ENCODE measurements at regions not wholly inside any gene's neighbourhood (a gene's known extent, or its start where the extent isn't known, plus 50 kb on each side); places are given as distances from the start of the nearest gene placed in this dataset.

DNA sequence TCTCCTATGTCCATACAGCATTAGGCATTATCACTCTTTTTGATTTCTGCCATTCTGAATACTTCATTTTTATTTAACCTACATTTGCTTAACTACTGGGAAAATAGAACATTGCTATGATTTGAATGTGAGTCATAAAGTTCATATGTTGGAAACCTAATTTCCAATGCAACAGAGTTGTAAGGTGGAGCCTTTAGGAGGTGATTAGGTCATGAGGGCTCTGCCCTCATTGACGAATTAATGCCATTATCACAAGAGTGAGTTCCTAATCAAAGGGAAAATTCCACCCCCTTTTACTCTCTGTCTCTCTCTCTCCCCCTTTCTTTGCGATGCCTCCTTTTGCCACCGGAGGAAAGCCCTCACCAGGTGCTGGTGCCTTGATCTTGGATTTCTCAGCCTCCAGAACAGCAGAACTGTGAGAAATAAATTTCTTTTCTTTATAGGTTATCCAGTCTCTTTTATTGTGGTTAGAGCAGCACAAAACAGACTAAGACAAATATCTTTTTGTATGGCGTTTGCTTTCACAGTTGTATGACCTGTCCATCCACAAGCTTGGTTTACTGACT is 180.1 kb upstream of the ARID2 start:
- DNase-seq (ENCODE audit: low read depth in 2 of 2): no peak

DNA sequence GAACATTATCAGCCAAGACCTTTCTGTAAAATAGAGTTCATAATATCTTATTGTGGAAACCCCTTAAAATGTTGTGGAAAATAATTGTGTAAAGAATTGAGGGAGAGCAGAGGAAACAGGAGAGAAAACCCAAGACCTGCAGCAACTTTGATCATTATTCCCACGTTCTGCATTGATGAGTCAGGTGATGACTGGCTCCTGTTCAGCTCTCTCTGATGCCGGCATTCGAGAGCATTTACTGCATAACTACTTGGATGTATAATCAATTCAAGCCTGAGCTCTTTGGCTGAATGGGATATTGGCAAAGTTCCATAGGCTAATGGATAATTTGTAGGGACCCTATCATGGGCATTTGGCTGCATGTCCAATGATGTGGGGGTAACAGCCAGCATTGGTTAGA is 176.3 kb upstream of the ARID2 start:
- DNase-seq (ENCODE audit: low read depth in 2 of 2): no peak

DNA sequence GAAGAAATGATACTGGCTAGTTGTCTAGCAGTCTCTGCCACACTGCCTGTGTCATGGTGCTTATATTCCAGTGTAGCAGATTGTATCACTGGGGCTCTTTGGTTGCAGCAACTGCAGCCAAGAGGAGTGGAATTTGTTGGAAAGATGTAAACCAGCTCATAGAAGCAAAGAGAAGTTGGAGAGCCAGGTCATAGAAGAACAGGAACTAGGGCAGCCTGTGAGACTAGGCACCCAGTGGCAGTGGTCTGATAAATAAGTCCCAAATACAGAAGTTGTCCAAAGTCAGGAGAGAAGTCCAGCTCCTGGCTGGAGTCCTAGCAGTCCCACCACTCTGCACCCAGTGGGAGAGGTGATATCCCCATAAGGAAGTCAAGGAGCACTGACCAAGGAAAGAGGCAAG is 172.5 kb upstream of the ARID2 start:
- no peak for DNase-seq (ENCODE audit: low read depth in 2 of 2)

DNA sequence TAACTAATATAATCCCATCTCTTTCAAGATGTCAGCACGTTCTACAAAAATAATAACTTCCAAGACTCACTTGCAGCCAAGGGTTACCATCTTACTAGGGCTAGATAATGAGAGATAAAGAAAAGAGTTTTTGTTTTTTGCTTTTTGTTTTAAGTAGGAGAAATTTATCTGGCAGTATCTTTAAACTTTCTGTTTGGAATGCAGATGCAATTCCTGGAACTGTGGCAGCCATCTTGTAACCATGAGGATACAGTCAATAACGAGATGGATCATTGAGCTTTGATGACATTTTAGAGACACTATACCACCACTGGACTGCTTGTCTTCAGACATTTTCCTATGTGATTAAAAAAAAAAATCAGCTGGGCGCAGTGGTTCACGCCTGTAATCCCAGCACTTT is 171.2 kb upstream of the ARID2 start:
- no peak for DNase-seq (ENCODE audit: low read depth in 2 of 2)

DNA sequence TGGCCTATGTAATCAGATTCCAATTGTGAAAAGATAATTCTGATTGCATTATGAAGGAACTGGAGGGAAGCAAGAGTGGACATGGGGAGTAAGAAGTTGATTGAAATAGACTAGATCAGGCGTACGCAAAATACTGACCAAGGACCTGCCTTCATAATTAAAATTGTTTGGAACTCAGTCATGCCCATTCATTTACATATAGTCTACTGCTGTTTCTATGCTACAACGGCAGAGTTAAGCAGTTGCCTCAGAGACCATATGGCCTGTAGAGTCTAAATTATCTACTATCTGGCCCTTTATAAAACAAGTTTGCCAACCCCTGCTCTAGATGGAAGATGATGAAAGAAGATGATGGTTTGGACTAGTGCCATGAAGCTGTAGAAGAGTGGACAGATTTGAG is 170.0 kb upstream of the ARID2 start:
- no peak for DNase-seq (ENCODE audit: low read depth in 2 of 2)

DNA sequence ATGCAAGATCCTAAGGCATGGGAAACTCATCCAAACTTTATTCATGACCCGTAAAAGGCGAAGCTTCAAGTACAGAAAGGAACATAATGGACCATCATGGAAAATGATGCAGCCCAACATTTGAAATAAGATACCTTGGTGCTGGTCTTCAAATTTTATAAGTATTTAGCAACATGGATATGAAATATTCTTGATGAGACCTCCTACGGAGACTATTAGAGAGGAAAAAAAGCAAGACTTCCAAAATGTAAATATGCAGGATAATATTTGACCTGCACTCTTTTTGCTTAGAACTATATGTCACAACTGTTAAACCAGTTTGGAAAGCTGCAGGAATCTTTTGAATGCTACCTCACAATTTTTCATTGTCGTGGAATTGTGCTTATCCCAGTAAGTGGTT is 168.8 kb upstream of the ARID2 start:
- no peak for DNase-seq (ENCODE audit: low read depth in 2 of 2)

DNA sequence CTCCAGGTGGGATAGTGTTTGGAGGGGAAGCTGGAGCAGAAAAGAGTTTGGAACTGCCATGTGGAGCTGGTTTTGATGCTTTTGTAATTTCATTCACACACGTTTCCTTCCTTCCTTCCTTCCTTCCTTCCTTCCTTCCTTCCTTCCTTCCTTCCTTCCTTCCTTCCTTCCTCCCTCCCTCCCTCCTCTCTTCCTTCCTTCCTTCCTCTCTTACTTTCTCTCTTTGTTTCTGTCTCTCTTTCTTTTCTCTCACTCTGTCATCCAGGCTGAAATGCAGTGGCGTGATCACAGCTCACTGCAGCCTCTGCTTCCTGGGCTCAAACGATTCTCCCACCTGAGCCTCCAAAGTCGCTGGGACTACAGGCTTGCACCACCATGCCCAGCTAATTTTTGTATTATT is 168.0 kb upstream of the ARID2 start:
- DNase-seq (ENCODE audit: low read depth in 2 of 2): no peak

DNA sequence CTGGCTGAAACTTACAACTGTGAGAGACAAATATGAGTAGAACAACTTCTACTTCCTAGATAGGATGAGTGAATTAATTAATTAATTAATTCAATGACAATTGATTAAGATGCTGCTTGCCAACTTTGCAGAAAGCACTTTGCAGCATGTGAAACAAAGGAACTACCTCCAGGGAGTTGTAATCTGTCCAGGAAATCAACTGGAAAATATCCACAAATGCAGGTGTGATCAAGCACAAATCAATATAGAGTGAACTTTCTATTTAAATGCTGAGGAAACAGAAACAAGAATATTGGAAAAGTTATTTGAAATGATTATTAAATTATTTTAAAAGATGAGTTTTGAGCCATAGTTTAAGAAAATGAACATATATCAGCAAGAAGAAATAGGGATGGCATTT is 163.9 kb upstream of the ARID2 start:
- DNase-seq (ENCODE audit: low read depth in 2 of 2): no peak

DNA sequence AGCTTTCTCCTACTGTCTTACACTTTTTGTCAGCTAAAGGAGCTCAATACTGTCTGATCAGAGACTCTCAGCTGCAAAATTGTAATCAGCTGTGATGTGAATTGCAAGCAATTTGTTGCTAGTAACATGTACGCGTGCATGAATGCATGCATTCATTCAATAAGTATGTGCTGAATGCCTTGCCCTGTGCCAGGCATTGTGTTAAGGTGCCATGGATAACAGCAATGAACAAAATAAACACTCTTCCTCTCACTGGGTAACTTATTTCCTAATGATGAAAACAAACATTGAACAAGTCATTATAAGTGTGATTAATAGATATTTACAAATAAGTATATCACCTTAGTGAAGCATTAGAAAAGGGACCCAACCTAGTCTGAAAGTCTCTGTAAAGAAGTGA is 163.2 kb upstream of the ARID2 start:
- no peak for DNase-seq (ENCODE audit: low read depth in 2 of 2)

DNA sequence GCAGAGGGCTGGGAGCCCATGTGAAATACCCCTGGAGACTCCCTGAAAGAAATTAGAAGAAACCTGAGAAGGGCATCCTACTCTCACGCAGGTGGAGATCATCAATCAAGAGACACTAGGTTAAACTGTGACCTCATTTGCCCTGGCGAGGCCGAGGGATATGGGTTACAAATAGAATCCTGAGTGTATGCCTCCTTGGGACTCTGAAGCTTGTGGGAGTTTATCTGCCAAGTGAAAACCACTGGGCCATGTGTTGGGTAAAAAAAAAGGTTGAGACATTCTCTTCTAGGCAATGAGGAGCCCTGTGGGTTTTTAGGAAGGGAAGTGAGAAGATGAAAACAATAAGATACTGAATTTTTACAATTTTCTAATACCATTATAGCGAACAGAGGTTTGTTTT is 160.7 kb upstream of the ARID2 start:
- no peak for DNase-seq (ENCODE audit: low read depth in 2 of 2)

DNA sequence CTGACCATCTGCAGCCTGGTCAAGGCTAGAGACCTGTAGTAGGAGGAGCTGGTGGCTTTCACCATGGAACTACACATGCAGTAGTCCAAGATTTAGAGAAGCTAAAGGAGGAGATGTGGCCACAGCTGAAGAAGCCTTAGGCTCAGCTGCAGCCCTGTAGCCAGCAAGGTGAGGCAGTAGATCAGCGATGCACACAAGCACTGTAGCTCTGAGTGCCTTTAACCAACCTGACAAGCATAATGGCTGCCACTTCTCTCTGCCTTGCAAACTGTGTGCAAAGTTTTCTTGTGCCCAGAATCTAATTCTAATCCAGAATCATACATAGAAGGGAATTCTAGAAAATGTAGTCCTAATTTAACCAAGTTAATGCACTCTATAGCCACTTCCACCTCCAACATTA is 159.0 kb upstream of the ARID2 start:
- no peak for DNase-seq (ENCODE audit: low read depth in 2 of 2)

DNA sequence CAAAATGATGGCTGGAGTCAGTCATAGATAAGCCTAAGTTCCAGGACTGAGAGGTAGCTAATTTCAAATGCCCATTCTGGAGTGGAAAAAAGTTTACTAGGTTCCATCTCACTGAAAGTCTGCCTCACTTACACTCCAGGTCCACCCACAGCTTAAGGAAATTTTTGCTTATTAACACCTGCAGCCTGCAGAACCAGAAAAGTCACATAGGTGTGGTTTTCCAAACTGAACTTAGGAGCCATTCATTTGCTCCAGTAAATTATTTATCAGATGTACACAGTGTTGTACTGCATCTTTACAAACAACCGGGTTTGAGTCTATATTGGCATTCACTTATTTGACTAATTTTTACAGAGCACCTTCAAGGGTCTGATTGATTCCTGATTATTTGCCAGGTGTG is 157.4 kb upstream of the ARID2 start:
- no peak for DNase-seq (ENCODE audit: low read depth in 2 of 2)

DNA sequence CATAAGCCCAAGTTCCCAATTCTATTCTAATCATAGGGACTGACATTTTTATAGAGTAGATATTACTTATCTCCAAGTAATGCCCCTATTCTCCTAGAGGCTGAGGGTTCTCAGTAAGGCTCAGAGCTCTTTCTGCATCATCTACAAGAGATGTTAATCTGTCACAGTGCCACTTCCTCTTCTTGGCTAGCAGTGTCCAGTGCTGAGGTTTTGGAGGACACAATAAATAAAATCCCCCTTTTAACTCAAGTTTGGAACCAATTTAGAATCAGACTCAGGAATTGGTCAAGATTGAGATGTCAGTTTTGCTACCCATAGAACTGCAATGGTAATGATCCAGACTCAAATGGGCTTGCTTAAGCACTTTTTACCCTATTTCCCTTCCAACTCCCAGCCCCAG is 154.1 kb upstream of the ARID2 start:
- no peak for DNase-seq (ENCODE audit: low read depth in 2 of 2)

DNA sequence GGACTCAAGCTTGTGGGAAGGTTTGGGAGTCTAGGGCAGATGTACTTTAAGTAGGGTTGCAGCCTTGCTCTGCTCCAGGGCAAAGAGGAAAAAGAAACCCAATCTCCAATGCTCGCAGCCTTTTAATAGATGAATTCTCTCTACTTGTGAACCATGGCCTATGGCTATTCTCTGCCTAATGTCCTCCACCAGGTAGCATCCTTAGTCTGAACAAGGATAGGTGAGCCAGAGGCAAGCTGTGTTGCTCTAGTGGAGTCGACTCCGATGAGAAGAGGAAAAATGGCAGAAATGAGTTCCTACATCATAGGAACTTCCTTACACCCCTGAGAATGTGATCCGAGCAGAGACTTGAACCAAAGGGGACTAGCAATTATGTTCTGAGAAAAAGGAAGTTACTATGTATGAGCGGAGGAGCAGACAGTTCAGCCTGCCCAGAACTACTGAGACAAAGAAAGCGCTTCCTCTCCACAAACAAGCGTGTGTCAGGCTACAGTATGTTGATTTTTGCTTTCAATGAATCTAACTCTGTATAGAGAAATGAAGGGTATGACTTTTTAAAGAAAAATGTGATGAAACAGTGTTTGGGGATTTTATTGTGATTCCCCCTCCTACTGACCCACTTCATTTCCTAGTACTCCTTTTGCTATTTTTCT is 153.6 kb upstream of the ARID2 start:
- no peak for DNase-seq (ENCODE audit: low read depth in 2 of 2)

DNA sequence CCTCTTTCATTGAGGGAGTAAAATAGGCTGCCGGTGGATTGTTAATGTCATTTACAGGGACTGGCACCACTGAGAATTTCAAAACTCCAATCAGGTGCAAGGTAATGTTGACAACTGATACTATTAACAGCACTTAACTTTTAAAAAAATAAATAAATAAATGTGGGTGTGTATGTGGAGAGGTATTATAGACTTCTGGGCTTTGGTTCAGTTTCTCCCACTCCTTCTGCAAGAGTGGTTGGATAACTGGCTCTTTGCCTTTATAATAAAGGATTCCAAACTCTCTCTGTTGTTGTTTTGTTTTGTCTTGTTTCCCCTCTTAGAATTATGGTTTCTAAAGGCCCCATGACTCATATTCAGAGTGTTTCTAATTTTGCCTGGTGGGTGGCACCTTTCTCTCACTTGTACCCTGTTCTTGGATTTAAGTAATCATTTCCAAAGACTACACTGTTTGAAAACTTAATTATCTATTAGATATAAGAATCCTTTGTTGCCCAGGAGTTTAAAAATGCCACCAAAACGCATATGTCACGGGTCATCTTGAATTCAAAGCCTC is 151.6 kb upstream of the ARID2 start:
- DNase-seq (ENCODE audit: low read depth in 2 of 2): no peak

DNA sequence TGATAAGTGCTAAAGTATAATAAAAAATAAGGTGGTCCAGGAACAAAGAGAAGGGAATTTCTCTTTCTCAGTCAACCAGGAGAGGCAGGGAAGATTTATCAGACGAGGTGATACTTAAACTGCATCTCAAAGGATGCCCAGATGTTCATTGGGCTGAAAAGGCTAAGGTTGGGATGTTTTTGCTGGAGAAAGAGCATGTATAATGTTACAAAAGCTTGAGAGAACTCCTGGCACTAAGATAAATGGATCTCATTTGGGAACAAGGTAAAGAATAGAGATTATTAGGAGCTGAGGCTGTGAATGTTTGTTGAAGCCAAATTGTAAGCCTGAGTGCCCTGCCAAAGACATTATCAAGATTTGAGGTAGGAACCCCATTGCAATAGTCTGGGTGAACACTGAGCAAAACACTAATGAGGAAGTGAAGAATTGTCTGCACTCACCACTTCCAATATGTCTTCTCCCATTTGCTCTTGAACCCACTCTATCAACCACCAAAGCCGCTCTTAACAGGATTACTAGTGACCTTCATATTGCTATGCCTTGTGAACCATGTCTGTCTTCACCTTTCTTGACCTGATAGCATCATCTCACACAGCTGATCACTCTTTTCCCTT is 149.0 kb upstream of the ARID2 start:
- DNase-seq (ENCODE audit: low read depth in 2 of 2): no peak

DNA sequence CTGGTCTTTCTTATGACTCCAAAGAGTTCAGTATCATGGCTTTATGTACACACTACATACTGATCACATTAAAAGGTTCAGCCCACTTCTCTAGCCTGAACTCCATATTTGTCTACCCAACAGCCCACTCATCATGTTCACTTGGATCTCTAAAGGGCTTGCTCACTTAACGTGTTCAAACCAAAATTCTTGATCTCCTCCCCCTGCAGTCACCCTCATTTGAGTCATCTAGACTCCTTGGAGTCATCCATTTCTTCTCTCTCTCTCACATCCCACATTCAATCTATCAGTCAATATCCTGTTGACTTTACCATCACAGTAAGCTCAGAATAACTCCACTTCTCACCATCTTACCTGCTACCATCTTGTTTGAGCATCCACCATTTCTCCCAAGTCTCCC is 148.4 kb upstream of the ARID2 start:
- no peak for DNase-seq (ENCODE audit: low read depth in 2 of 2)

DNA sequence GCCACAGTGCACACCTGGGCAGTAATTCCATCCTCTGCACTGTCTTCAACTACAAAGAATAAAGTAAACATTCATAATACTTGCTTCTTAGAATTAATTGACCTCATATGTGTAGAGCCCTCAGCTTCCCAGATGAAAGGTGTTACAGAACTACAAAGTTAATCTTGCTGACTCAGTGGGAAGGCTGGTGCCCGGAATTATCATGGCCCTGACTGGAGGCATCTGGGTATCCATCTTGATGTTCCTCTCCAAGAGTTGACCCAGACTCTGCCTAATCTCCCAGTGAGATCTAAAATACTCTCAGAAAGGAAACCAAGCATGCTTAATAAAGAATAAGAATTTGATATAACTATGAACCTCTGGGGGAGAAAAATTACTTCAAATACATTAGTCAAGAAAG is 147.0 kb upstream of the ARID2 start:
- DNase-seq (ENCODE audit: low read depth in 2 of 2): no peak

DNA sequence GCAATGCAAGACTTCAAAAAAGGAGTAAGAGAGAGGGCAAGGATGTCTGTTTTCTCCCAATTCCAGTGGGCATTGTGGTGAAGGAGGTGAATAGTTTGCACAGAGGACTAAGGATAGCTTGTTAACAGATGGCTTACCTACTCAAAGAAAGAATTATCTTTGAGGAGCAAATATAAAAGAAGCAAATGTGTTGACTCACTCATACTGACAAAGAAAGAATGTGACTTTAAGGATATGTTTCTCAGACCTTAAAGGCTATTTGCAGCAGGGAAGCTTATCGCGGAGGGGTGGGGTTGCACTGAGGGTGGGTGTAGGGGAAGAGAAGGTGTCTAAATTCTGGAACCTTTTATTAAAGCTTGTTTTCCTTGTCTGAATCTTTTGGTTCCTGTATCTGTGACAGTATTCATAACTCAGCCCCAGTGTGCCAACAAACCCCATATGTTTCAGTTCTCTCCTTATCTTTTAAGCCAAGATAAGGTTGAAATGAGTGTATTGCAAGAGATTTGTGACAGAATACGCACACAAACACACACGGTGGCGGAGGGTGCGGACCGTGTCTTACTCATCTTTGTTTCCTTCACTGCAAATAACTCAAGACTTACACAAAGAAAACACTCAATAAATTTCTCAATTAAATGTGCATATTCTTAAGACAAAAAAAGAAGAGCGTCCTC is 146.4 kb upstream of the ARID2 start:
- DNase-seq (ENCODE audit: low read depth in 2 of 2): no peak

DNA sequence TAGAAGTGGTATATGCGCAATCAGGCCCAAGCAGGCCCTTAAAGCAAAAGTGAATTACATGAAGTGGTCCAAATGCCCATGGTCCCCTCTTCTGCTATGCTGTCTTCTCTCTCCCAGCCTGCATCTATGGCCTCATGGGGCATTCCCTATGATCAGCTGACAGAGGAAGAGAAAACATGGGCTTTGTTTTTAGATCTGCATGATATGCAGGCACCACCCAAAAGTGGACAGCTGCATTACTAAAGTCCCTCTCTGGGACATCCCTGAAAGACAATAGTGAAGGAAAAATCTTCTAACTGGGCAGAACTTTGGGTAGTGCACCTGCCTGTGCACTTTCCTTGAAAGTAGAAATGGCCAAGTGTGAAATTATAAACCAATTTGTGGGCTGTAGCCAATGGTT is 145.2 kb upstream of the ARID2 start:
- DNase-seq (ENCODE audit: low read depth in 2 of 2): no peak

DNA sequence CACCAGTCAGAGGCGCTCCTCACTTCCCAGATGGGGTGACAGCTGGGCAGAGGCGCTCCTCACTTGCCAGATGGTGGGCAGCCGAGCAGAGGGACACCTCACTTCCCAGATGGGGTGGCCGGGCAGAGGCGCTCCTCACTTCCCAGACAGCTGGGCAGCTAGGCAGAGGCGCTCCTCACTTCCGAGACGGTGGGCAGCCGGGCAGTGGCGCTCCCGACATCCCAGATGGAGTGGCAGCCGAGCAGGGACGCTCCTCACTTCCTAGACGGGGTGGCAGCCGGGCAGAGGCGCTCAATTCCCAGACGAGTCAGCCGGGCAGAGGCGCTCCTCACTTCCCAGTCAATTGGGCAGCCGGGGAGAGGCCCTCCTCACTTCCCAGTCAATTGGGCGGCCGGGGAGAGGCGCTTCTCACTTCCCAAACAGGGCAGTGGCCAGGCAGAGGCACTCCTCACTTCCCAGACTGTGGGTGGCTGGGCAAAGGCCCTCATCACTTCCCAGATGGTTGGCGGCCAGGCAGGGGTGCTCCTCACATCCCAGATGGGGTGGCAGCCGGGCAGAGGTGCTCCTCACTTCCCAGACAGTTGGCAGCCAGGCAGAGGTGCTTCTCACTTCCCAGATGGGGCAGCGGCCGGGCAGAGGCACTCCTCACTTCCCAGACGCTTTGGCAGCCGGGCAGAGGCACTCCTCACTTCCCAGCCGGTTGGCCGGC is 143.8 kb upstream of the ARID2 start:
- DNase-seq (ENCODE audit: low read depth in 2 of 2): no peak

DNA sequence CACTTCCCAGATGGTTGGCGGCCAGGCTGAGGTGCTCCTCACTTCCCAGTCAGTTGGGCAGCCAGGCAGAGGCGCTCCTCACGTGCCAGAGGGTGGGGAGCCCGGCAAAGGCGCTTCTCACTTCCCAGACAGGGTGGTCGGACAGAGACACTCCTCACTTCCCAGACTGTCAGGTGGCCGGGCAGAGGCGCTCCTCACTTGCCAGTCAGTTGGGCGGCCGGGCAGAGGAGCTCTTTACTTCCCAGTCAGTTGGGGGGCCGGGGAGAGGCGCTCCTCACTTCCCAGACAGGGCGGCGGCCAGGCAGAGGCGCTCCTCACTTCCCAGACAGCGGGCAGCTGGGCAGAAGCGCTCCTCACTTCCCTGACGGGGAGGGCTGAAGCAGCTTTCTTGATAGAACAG is 143.0 kb upstream of the ARID2 start:
- no peak for DNase-seq (ENCODE audit: low read depth in 2 of 2)
